ENCODE measurements at regions not wholly inside any gene's neighbourhood (a gene's known extent, or its start where the extent isn't known, plus 50 kb on each side); places are given as distances from the start of the nearest gene placed in this dataset.

GRCh38 chr2:59925321-59925720 lies 628.1 kb downstream of the BCL11A start:
- no peak for DNase-seq (ENCODE audit: low read depth in 1 of 2, low spot score in 2 of 2)
- Histone ChIP-seq H2BK120ac (replicated peaks; ENCODE audit: low read depth, low read length) (no peak overlapping the region), H3K14ac (ENCODE audit: insufficient read length) (no peak overlapping the region), H3K27ac (ENCODE audit: low read depth, low read length) (no peak overlapping the region), H3K23ac (ENCODE audit: insufficient read length) (no peak overlapping the region), H4K20me1 (replicated peaks in 1 of 2; ENCODE audit: control insufficient read depth in 1 of 2, insufficient read depth in 2 of 2, low read length in 2 of 2) (no peaks in the 10 kb centered on the region), H3K79me1 (ENCODE audit: low read depth, low read length) (no peaks in the 10 kb centered on the region), H3K79me2 (ENCODE audit: control insufficient read depth in 1 of 2, insufficient read depth in 2 of 2, low read length in 2 of 2) (no peaks in the 10 kb centered on the region), H4K5ac (ENCODE audit: insufficient read length, low read depth, low read length) (no peak overlapping the region), H2BK15ac (ENCODE audit: low read length) (no peak overlapping the region), H2BK12ac (ENCODE audit: low read depth, low read length) (no peak overlapping the region), H3K36me3 (ENCODE audit: control insufficient read depth in 2 of 4, insufficient read depth in 4 of 4, low read length in 3 of 4) (no peaks in the 10 kb centered on the region), H3K4me1 (replicated peaks in 1 of 4; ENCODE audit: control insufficient read depth in 3 of 4, insufficient read depth in 4 of 4, low read length in 3 of 4) (no peaks in the 10 kb centered on the region), H3K27me3 (replicated peaks in 1 of 4; ENCODE audit: control insufficient read depth in 3 of 4, extremely low read depth in 1 of 4, insufficient read depth in 3 of 4, low read length in 3 of 4) (no peaks in the 10 kb centered on the region), H3K23me2 (ENCODE audit: low read depth, low read length) (no peaks in the 10 kb centered on the region), H3K4me2 (ENCODE audit: insufficient read depth in 1 of 2, low read depth in 2 of 2, low read length in 2 of 2) (no peak overlapping the region), H3K18ac (ENCODE audit: extremely low read depth, low read length) (no peak overlapping the region), H2BK5ac (ENCODE audit: low read depth, low read length) (no peak overlapping the region), H2AK5ac (ENCODE audit: low read depth, low read length) (no peak overlapping the region), H3K9me3 (ENCODE audit: insufficient read depth in 2 of 2, low read depth in 1 of 2, low read length in 1 of 2) (no peaks in the 10 kb centered on the region), H2AFZ (ENCODE audit: low read length) (no peak overlapping the region), H4K8ac (ENCODE audit: extremely low read depth, insufficient read depth, low read length) (no peak overlapping the region), H4K91ac (replicated peaks; ENCODE audit: insufficient read length, low read length) (no peak overlapping the region), H3K4ac (replicated peaks; ENCODE audit: insufficient read length, low read depth, low read length) (no peak overlapping the region), H2BK20ac (ENCODE audit: low read length) (no peak overlapping the region), H3K4me3 (ENCODE audit: extremely low read depth in 1 of 4, insufficient read depth in 2 of 4, low read depth in 3 of 4, low read length in 4 of 4) (no peak overlapping the region), H3K9ac (replicated peaks in 1 of 4; ENCODE audit: extremely low read depth in 1 of 4, low read depth in 3 of 4, low read length in 3 of 4) (no peak overlapping the region), H3K56ac (replicated peaks; ENCODE audit: insufficient read length, low read depth, low read length) (no peak overlapping the region)
- FAIRE-seq, result no peak
- 94% methylated on average over 1 of the region's 1 CpG; no CpG with 5 or more reads in 1 of the 2 experiments for WGBS, 2 experiments (ENCODE audit: extremely low coverage in 1 of 2, insufficient coverage in 1 of 2, insufficient read length in 1 of 2, insufficient replicate concordance in 2 of 2, low coverage in 1 of 2, low lambda C conversion rate in 2 of 2, missing lambda C conversion rate in 1 of 2)
- ChIA-PET CTCF (ENCODE audit: partially characterized antibody) (no interaction called here), POLR2A (ENCODE audit: partially characterized antibody) (no interaction called here)
- TF ChIP-seq E2F6 (IDR thresholded peaks at IDR 0.05) (no peak), KDM1A (IDR thresholded peaks at IDR 0.05; ENCODE audit: borderline replicate concordance, low read length) (no peak), KDM5A (IDR thresholded peaks at IDR 0.05; ENCODE audit: low read length) (no peak), CBX5 (IDR thresholded peaks at IDR 0.05; ENCODE audit: low read depth, low read length) (no peak), CHD2 (IDR thresholded peaks at IDR 0.05; ENCODE audit: low read length) (no peak), SIN3A (conservative IDR thresholded peaks at IDR 0.05 in 1 of 2, IDR thresholded peaks at IDR 0.05 in 1 of 2; ENCODE audit: low read depth in 1 of 2, low read length in 2 of 2) (no peak), USF2 (IDR thresholded peaks at IDR 0.05; ENCODE audit: low read length) (no peak), EZH2 (IDR thresholded peaks at IDR 0.05; ENCODE audit: low read depth, low read length, severe bottlenecking) (no peak), RXRA (IDR thresholded peaks at IDR 0.05; ENCODE audit: insufficient read depth, low read depth, low read length) (no peak), RBBP5 (IDR thresholded peaks at IDR 0.05; ENCODE audit: borderline replicate concordance, low read depth, low read length) (no peak)
- TF ChIP-seq, protein P1, sequence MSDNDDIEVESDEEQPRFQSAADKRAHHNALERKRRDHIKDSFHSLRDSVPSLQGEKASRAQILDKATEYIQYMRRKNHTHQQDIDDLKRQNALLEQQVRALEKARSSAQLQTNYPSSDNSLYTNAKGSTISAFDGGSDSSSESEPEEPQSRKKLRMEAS (IDR thresholded peaks at IDR 0.05), result no peak
